ENCODE measurements at regions not wholly inside any gene's neighbourhood (a gene's known extent, or its start where the extent isn't known, plus 50 kb on each side); places are given as distances from the start of the nearest gene placed in this dataset.

- TF ChIP-seq, protein P1, sequence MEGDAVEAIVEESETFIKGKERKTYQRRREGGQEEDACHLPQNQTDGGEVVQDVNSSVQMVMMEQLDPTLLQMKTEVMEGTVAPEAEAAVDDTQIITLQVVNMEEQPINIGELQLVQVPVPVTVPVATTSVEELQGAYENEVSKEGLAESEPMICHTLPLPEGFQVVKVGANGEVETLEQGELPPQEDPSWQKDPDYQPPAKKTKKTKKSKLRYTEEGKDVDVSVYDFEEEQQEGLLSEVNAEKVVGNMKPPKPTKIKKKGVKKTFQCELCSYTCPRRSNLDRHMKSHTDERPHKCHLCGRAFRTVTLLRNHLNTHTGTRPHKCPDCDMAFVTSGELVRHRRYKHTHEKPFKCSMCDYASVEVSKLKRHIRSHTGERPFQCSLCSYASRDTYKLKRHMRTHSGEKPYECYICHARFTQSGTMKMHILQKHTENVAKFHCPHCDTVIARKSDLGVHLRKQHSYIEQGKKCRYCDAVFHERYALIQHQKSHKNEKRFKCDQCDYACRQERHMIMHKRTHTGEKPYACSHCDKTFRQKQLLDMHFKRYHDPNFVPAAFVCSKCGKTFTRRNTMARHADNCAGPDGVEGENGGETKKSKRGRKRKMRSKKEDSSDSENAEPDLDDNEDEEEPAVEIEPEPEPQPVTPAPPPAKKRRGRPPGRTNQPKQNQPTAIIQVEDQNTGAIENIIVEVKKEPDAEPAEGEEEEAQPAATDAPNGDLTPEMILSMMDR (IDR thresholded peaks at IDR 0.05; ENCODE audit: control extremely low read depth, extremely low read depth, low read depth, missing control alignments), result no peak
- DNase-seq (ENCODE audit: extremely low spot score), result no peak
- ChIA-PET POLR2A (no interaction called here), CTCF (interaction anchor here (0.7 to 1.2 kb wide), 3 partner anchors 10 to 108 kb away, joined by 3 read pairs; no protein-coding TSS in a partner anchor)
These were observed 437.5 kb downstream of the TMEM232 start for GRCh38 chr5:110288766-110289511.

- no peak for DNase-seq (ENCODE audit: extremely low spot score)
- TF ChIP-seq, protein P1 (IDR thresholded peaks at IDR 0.05; ENCODE audit: control extremely low read depth, extremely low read depth, low read depth, missing control alignments), result no peak
- ChIA-PET POLR2A (no interaction called here), CTCF (interaction anchor here (0.7 to 1.2 kb wide), 3 partner anchors 10 to 108 kb away, joined by 3 read pairs; no protein-coding TSS in a partner anchor)
These were observed 437.0 kb downstream of the TMEM232 start for GRCh38 chr5:110289512-110289810.

DNA sequence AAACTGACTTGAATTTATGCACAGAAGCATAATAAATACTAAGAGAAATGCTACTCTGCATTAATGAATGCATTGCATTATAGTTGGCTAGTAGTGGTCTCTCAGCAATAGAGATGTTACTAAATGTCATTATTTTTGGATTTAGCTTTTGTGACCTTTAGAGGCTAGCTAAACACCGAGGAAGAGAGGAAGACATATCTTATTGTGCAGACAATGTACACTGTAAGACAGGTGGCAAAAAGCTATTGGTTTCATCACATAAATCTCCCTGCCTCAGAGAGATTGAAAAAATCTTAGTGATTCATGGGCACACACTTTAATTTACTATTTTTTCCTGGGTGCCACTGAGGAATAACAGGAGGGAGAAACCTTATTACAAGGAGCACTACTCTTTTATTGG, 435.9 kb downstream of the TMEM232 start:
- TF ChIP-seq, protein P1 (IDR thresholded peaks at IDR 0.05; ENCODE audit: control extremely low read depth, extremely low read depth, low read depth, missing control alignments), result no peak
- no peak for DNase-seq (ENCODE audit: extremely low spot score)
- POLR2A ChIA-PET, result no interaction called here
- CTCF ChIA-PET, result no interaction called here

- TF ChIP-seq, protein P1 (IDR thresholded peaks at IDR 0.05; ENCODE audit: control extremely low read depth, extremely low read depth, low read depth, missing control alignments), result no peak
- ChIA-PET POLR2A (no interaction called here), CTCF (no interaction called here)
- no peak for DNase-seq (ENCODE audit: extremely low spot score)
These were observed 432.2 kb downstream of the TMEM232 start for GRCh38 chr5:110294281-110294680.

DNA sequence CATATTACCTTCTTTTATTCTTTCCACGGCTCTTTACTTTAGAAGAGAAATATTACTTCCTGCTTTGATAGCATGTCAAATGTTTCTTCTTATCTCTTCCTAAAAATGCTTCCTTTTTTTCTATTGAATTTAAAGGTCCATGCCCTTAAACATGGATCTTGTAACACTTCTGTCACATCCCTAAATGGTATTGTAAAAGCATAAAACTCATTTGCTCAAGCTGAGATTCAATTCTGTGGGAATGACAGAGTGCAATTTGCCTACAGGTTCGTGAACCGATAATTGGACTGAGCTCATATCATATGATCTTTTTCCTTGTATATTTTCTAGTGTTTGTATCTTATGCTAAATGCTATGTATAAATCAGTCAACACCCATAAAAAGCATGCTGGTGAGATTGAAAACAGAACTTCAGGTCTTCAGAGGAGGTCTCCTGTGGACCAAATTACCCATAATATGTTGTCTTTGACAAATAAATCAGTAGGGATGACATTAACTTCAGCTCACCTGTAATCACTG, 429.3 kb downstream of the TMEM232 start:
- DNase-seq (ENCODE audit: extremely low spot score), result no peak
- CTCF ChIA-PET, result interaction anchor here (2.2 kb wide), 1 partner anchor 58 kb away, joined by 5 read pairs; no protein-coding TSS in a partner anchor
- TF ChIP-seq, protein P1 (IDR thresholded peaks at IDR 0.05; ENCODE audit: control extremely low read depth, extremely low read depth, low read depth, missing control alignments), result no peak
- POLR2A ChIA-PET, result no interaction called here

DNA sequence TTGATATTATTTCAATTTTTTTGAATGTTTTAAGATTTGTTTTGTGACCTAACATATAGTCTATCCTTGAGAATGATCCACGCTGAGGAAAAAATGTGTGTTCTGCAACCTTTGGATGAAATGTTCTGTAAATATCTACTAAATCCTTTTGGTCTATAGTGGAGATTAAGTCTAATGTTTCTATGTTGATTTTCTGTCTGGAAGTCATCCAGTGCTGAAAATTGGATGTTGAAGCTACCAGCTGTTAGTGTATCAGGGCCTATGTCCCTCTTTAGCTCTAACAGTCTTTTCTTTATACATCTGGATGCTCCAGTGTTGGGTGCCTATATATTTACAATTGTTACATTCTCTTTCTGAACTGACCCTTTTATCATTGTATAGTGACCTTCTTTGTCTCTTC, 422.3 kb downstream of the TMEM232 start:
- TF ChIP-seq, protein P1 (IDR thresholded peaks at IDR 0.05; ENCODE audit: control extremely low read depth, extremely low read depth, low read depth, missing control alignments), result no peak
- ChIA-PET POLR2A (no interaction called here), CTCF (no interaction called here)
- no peak for DNase-seq (ENCODE audit: extremely low spot score)

All from GM10248 (cell line).